ENCODE measurements at regions not wholly inside any gene's neighbourhood (a gene's known extent, or its start where the extent isn't known, plus 50 kb on each side); places are given as distances from the start of the nearest gene placed in this dataset.

DNA sequence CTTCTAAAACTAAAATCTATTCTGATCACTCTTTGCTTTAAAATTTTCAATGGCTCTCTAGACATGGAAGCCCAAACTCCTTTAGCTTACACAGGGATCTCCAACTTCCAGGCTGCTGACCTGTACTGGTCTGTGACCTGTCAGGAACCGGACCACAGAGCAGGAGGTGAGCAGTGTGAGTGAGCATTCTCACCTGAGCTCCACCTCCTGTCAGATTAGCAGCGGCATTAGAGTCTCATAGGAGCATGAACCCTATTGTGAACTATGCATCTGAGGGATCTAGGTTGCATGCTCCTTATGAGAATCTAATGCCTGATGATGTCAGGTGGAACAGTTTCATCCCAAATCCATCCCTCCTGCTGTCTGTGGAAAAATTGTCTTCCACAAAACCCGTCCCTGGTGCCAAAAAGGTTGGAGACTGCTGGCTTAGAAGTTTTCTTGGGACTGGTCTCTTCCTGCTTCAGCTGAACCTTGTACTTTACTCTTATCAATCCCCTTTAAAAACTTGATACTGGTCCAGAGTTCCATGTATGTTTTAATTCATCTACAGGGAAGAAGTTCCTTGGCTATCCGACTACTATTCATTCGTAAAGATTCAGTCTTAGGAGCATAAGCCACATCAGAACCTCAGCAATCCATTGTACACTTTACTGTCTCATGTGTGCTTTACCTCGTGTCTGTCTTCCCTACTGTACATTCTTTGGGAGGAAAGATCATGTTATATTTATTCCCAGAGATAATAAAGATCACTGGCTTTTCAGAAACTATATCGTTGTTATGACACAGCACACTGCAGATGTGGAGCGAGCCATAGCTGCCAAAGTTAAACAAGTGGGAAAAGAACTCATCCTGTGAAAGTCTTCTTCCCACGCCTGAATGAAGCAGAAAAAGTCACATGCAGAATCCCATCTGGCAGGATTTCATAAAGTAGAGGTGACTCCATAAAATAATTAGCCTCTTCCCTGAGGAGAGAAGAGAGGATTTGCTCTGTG, 183.8 kb downstream of the LRATD1 start:
- TF ChIP-seq, protein P1, sequence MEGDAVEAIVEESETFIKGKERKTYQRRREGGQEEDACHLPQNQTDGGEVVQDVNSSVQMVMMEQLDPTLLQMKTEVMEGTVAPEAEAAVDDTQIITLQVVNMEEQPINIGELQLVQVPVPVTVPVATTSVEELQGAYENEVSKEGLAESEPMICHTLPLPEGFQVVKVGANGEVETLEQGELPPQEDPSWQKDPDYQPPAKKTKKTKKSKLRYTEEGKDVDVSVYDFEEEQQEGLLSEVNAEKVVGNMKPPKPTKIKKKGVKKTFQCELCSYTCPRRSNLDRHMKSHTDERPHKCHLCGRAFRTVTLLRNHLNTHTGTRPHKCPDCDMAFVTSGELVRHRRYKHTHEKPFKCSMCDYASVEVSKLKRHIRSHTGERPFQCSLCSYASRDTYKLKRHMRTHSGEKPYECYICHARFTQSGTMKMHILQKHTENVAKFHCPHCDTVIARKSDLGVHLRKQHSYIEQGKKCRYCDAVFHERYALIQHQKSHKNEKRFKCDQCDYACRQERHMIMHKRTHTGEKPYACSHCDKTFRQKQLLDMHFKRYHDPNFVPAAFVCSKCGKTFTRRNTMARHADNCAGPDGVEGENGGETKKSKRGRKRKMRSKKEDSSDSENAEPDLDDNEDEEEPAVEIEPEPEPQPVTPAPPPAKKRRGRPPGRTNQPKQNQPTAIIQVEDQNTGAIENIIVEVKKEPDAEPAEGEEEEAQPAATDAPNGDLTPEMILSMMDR (IDR thresholded peaks at IDR 0.05): no peak
- Mint-ChIP-seq H3K9me3 (peaks cover 52% of the 10 kb centered on the region; the same call in 1 of the 2 replicates), H3K27me3 (ENCODE audit: insufficient read depth) (no peaks in the 10 kb centered on the region), H3K4me3 (no peak overlapping the region), H3K36me3 (ENCODE audit: low read depth) (no peaks in the 10 kb centered on the region), H3K27ac (no peak overlapping the region), H3K4me1 (ENCODE audit: low read depth) (no peaks in the 10 kb centered on the region)
- no peak for DNase-seq

DNA sequence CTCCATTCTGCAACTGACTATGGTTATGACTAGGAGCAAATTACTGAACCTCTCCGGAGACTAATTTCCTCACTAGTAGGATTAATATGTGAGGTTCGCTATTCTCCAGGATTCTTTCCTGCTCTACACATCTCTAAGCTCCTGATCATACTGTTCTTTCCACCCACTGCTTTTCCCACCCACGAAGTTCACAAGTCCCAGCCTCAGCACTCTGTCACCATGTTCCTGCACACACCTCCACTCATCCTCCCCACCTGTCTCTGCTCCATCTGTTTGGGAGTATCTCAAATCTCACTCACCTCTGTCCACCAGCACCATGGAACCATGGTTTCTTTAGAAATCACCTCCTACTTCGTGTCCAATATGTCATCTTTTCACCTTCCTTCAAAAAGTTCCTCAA, 185.3 kb downstream of the LRATD1 start:
- DNase-seq: no peak
- Mint-ChIP-seq H3K4me3 (no peak overlapping the region), H3K36me3 (ENCODE audit: low read depth) (no peaks in the 10 kb centered on the region), H3K27me3 (ENCODE audit: insufficient read depth) (no peaks in the 10 kb centered on the region), H3K9me3 (peaks cover 62% of the 10 kb centered on the region), H3K27ac (no peak overlapping the region), H3K4me1 (ENCODE audit: low read depth) (no peaks in the 10 kb centered on the region)
- TF ChIP-seq, protein P1 (IDR thresholded peaks at IDR 0.05): no peak

DNA sequence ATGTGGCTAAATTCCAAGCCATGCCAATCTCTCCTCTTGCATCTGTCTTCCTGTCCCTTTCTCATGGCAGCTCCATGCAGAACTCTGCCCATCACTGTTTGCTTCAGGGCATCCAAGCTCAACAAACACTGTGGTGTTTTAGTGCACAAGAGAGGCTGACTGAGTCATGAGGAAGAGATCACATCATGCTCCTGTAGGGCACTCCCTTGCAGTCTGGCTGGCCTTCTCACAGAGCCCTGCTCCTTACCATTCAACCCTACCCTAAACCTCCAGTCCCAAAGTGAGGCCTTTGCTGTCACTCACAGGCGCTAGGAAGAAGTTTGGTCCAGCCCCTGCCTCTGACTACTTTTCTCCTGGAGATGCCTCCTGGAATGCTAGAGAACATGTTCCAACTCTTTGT, 194.0 kb downstream of the LRATD1 start:
- DNase-seq: no peak
- no peaks in the 10 kb centered on the region for H3K36me3 Mint-ChIP-seq (ENCODE audit: low read depth)

DNA sequence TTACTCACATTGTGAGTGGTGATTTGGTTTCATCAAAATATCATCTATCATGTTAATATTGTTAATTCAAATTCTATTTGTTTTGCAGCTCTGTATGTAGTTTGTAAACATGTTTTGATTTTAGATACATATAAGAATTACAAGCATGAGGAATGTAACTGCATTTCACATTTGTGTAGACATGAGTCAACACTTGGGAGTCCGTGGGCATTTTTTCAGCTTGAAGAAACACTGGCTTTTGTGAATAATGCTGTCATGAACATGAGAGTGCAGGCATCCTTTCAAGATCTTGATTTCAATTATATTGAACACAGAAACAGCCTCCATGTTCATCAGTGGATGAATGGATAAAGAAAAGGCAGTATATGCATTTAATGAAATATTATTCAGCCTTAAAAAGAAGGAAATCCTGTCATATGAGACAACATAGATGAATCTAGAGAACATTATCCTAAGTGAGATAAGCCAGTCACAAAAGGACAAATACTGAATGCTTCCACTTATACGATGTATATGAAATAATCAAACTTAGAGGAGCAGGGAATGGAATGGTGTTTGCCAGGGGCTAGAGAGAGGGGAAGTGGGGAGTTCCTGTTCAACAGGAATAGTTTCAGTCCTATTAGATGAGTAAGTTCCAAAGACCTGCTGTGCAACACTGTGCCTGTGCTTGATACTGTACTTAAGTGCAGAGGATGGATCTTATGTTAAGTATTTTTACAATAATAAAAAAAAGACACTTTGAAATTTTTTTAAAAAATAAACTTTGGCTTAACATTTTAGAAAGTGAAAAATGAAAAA, 194.9 kb downstream of the LRATD1 start:
- Mint-ChIP-seq H3K27me3 (ENCODE audit: insufficient read depth) (no peaks in the 10 kb centered on the region), H3K36me3 (ENCODE audit: low read depth) (no peaks in the 10 kb centered on the region), H3K4me3 (no peak overlapping the region), H3K4me1 (ENCODE audit: low read depth) (no peaks in the 10 kb centered on the region), H3K9me3 (peaks cover 29% of the 10 kb centered on the region), H3K27ac (no peak overlapping the region)
- TF ChIP-seq, protein P1 (IDR thresholded peaks at IDR 0.05): no peak
- no peak for DNase-seq

More for the DNA sequence above, 194.0 kb downstream of the LRATD1 start:
- TF ChIP-seq, protein P1 (IDR thresholded peaks at IDR 0.05): no peak
- no peaks in the 10 kb centered on the region for H3K4me1 Mint-ChIP-seq (ENCODE audit: low read depth)
- H3K9me3 Mint-ChIP-seq: peaks cover 34% of the 10 kb centered on the region
- no peak overlapping the region for H3K27ac Mint-ChIP-seq
- H3K27me3 Mint-ChIP-seq (ENCODE audit: insufficient read depth): no peaks in the 10 kb centered on the region
- H3K4me3 Mint-ChIP-seq: no peak overlapping the region

DNA sequence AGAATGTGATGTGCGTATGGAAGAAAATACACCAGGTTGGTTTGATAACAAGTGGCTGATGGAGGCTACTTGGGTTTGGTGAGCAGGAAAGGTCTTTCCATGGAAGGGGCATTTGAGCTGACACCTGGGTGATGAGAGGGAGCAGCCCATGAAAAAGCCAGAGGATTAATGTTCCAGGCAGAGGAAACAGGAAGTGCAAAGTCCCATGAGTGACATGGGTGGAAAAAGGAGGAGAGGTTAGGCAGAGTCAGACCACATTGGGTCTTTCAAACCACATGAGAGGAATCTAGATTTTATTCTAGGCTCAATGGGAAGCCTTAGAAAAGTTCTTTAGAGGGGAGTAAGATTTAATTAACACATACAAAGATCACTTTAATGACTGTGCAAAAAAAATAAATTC, 195.7 kb downstream of the LRATD1 start:
- Mint-ChIP-seq H3K27me3 (ENCODE audit: insufficient read depth) (no peaks in the 10 kb centered on the region), H3K9me3 (peaks cover 26% of the 10 kb centered on the region), H3K4me1 (ENCODE audit: low read depth) (no peaks in the 10 kb centered on the region), H3K4me3 (no peak overlapping the region), H3K36me3 (ENCODE audit: low read depth) (no peaks in the 10 kb centered on the region), H3K27ac (no peak overlapping the region)
- DNase-seq: no peak
- TF ChIP-seq, protein P1 (IDR thresholded peaks at IDR 0.05): no peak

Measured in HFFc6 (cell line).